T-cell (primary cell): ENCODE measurements at regions not wholly inside any gene's neighbourhood (a gene's known extent, or its start where the extent isn't known, plus 50 kb on each side); places are given as distances from the start of the nearest gene placed in this dataset.
"Not testable (repeated sequence)": the region's sequence is repeated elsewhere in the genome, so short reads cannot be mapped to it uniquely, and the experiment has no call there.

Source experiments
- ATAC-seq, 4 experiments: fragments of 200-7000 bp in 3 of 4; fragments of 150-1000 bp in 1 of 4; cut with Tn5 transposase; replicated peaks in 1 of 4; 1 replicate in 3 of 4; 2 replicates in 1 of 4; pipeline ENCODE4 v1.10.0; 2021; ENCODE audit warnings: moderate library complexity in 3 of 4, mild to moderate bottlenecking in 2 of 4, moderate number of reproducible peaks in 1 of 4
- CTCF ChIA-PET, 2 donors: fragments of 300-600 bp; sonication (Branson Sonifier 250); formaldehyde crosslinking; loops; one replicate each; lab custom pipeline; 2022; ENCODE audit warnings: antibody characterized with exemption in 2 of 2; lab: Charles Lee
- POLR2A ChIA-PET, 2 donors: fragments of 300-600 bp; sonication (Branson Sonifier 250); formaldehyde crosslinking; loops; one replicate each; lab custom pipeline; 2022; ENCODE audit warnings: antibody characterized with exemption in 2 of 2; lab: Charles Lee
- DNase-seq, 35 experiments: peaks; one replicate each; pipeline versions ENCODE4 v3.0.0 to v3.0.0-alpha.2; 2013 to 2023
- H3K27ac ChIP-seq: one replicate; pipeline ENCODE4 v1.5.1; 2013; ENCODE audit warnings: low read length
- H3K27me3 ChIP-seq, 2 experiments: replicated peaks in 1 of 2; 1 replicate in 1 of 2; 2 replicates in 1 of 2; pipeline versions ENCODE4 v1.6.1 to v1.7.0; 2013; ENCODE audit warnings: low read length in 1 of 2, mixed read lengths in 1 of 2; ENCODE audit not compliant: control insufficient read depth in 2 of 2, insufficient read depth in 2 of 2; ENCODE audit errors: extremely low read depth in 1 of 2
- H3K36me3 ChIP-seq, 2 donors: 1 replicate in 1 of 2; 2 replicates in 1 of 2; pipeline versions ENCODE4 v1.6.1 to v1.7.0; 2013; ENCODE audit warnings: low read length in 1 of 2; ENCODE audit not compliant: control insufficient read depth in 2 of 2, insufficient read depth in 1 of 2; ENCODE audit errors: extremely low read depth in 1 of 2
- H3K4me1 ChIP-seq, 2 experiments: 1 replicate in 1 of 2; 2 replicates in 1 of 2; pipeline versions ENCODE4 v1.6.1 to v1.7.0; 2013; ENCODE audit warnings: low read length in 2 of 2, mixed read lengths in 1 of 2; ENCODE audit not compliant: insufficient read depth in 2 of 2, control insufficient read depth in 1 of 2; ENCODE audit errors: extremely low read depth in 1 of 2
- H3K4me3 ChIP-seq, 2 donors: 1 replicate in 1 of 2; 2 replicates in 1 of 2; pipeline versions ENCODE4 v1.5.1 to v1.7.0; 2013; ENCODE audit warnings: mild to moderate bottlenecking in 2 of 2, low read length in 1 of 2, moderate library complexity in 1 of 2; ENCODE audit not compliant: control insufficient read depth in 1 of 2; ENCODE audit errors: extremely low read depth in 1 of 2
- H3K9me3 ChIP-seq: 2 replicates; pipeline ENCODE4 v1.7.0; 2013
- H3K27ac Mint-ChIP-seq, 2 donors: one replicate each; pipeline ENCODE4 v1.8.0; 2020 to 2021; ENCODE audit warnings: mild to moderate bottlenecking in 2 of 2, mixed read lengths in 2 of 2
- H3K27me3 Mint-ChIP-seq, 2 donors: one replicate each; pipeline ENCODE4 v1.8.0; 2021 to 2022; ENCODE audit warnings: mixed read lengths in 2 of 2
- H3K36me3 Mint-ChIP-seq: one replicate; pipeline ENCODE4 v1.8.0; 2021; ENCODE audit warnings: mixed read lengths
- H3K4me1 Mint-ChIP-seq, 3 donors: one replicate each; pipeline ENCODE4 v1.8.0; 2020 to 2022; ENCODE audit warnings: mixed read lengths in 3 of 3, mild to moderate bottlenecking in 1 of 3
- H3K4me3 Mint-ChIP-seq, 3 donors: one replicate each; pipeline ENCODE4 v1.8.0; 2020 to 2022; ENCODE audit warnings: mild to moderate bottlenecking in 3 of 3, mixed read lengths in 3 of 3, moderate library complexity in 3 of 3
- H3K9me3 Mint-ChIP-seq, 3 donors: one replicate each; pipeline ENCODE4 v1.8.0; 2020 to 2022; ENCODE audit warnings: mixed read lengths in 3 of 3
- WGBS: methylation state at CpG from one replicate; pipeline ENCODE4 v1.1.5; 2013; ENCODE audit warnings: missing lambda C conversion rate; ENCODE audit not compliant: insufficient coverage; 5-methylcytosine and 5-hydroxymethylcytosine counted together

GRCh38 chr1:146695388-146695787 is 242.7 kb upstream of the NBPF12 start:
- H3K27me3 ChIP-seq, ATAC-seq, DNase-seq, H3K4me1 Mint-ChIP-seq, CTCF ChIA-PET, POLR2A ChIA-PET, H3K4me1 ChIP-seq, H3K27ac Mint-ChIP-seq, H3K27ac ChIP-seq, H3K27me3 Mint-ChIP-seq, H3K4me3 ChIP-seq, H3K36me3 ChIP-seq, H3K4me3 Mint-ChIP-seq, H3K9me3 ChIP-seq, H3K36me3 Mint-ChIP-seq, H3K9me3 Mint-ChIP-seq: not testable (repeated sequence)
- no CpG with 5 or more reads among the region's 10 CpGs for WGBS

- H3K4me1 Mint-ChIP-seq, H3K4me1 ChIP-seq, H3K9me3 ChIP-seq, ATAC-seq, H3K9me3 Mint-ChIP-seq, H3K27ac ChIP-seq, H3K27me3 Mint-ChIP-seq, CTCF ChIA-PET, H3K4me3 Mint-ChIP-seq, H3K36me3 ChIP-seq, H3K36me3 Mint-ChIP-seq, DNase-seq, H3K27ac Mint-ChIP-seq, H3K27me3 ChIP-seq, H3K4me3 ChIP-seq, POLR2A ChIA-PET: not testable (repeated sequence)
- no CpG with 5 or more reads among the region's 3 CpGs for WGBS
Observed at GRCh38 chr1:146691798-146692197, 246.3 kb upstream of the NBPF12 start.

GRCh38 chr1:146688893-146689292 is 249.2 kb upstream of the NBPF12 start:
- H3K4me3 Mint-ChIP-seq, H3K27me3 ChIP-seq, H3K9me3 ChIP-seq, H3K4me1 Mint-ChIP-seq, H3K4me1 ChIP-seq, DNase-seq, H3K36me3 Mint-ChIP-seq, CTCF ChIA-PET, H3K27ac Mint-ChIP-seq, ATAC-seq, H3K36me3 ChIP-seq, H3K9me3 Mint-ChIP-seq, H3K4me3 ChIP-seq, H3K27ac ChIP-seq, POLR2A ChIA-PET, H3K27me3 Mint-ChIP-seq: not testable (repeated sequence)
- WGBS, result no CpG with 5 or more reads among the region's 3 CpGs

- ATAC-seq, H3K36me3 Mint-ChIP-seq, H3K4me1 ChIP-seq, H3K27ac Mint-ChIP-seq, H3K9me3 ChIP-seq, H3K4me3 Mint-ChIP-seq, H3K27me3 Mint-ChIP-seq, H3K27me3 ChIP-seq, H3K36me3 ChIP-seq, DNase-seq, H3K9me3 Mint-ChIP-seq, H3K4me3 ChIP-seq, POLR2A ChIA-PET, H3K27ac ChIP-seq, H3K4me1 Mint-ChIP-seq, CTCF ChIA-PET: not testable (repeated sequence)
- no CpG with 5 or more reads among the region's 4 CpGs for WGBS
Observed at GRCh38 chr1:146686777-146687366, 251.3 kb upstream of the NBPF12 start.

GRCh38 chr1:146683126-146683429 is 255.0 kb upstream of the NBPF12 start:
- H3K27me3 ChIP-seq, H3K4me1 ChIP-seq, H3K4me3 ChIP-seq, H3K27me3 Mint-ChIP-seq, POLR2A ChIA-PET, H3K4me1 Mint-ChIP-seq, H3K9me3 Mint-ChIP-seq, H3K36me3 ChIP-seq, H3K27ac Mint-ChIP-seq, H3K9me3 ChIP-seq, H3K36me3 Mint-ChIP-seq, CTCF ChIA-PET, DNase-seq, H3K27ac ChIP-seq, H3K4me3 Mint-ChIP-seq, ATAC-seq: not testable (repeated sequence)
- WGBS, result no CpG with 5 or more reads among the region's 5 CpGs

GRCh38 chr1:146682227-146683125 is 255.6 kb upstream of the NBPF12 start:
- H3K4me1 Mint-ChIP-seq, POLR2A ChIA-PET, H3K9me3 ChIP-seq, H3K27me3 Mint-ChIP-seq, H3K27ac ChIP-seq, CTCF ChIA-PET, H3K36me3 ChIP-seq, H3K4me1 ChIP-seq, H3K36me3 Mint-ChIP-seq, H3K27ac Mint-ChIP-seq, H3K9me3 Mint-ChIP-seq, H3K4me3 ChIP-seq, H3K27me3 ChIP-seq, H3K4me3 Mint-ChIP-seq, ATAC-seq, DNase-seq: not testable (repeated sequence)
- no CpG with 5 or more reads among the region's 11 CpGs for WGBS
